ENCODE measurements at regions not wholly inside any gene's neighbourhood (a gene's known extent, or its start where the extent isn't known, plus 50 kb on each side); places are given as distances from the start of the nearest gene placed in this dataset.
"Not testable (repeated sequence)": the region's sequence is repeated elsewhere in the genome, so short reads cannot be mapped to it uniquely, and the experiment has no call there.

DNA sequence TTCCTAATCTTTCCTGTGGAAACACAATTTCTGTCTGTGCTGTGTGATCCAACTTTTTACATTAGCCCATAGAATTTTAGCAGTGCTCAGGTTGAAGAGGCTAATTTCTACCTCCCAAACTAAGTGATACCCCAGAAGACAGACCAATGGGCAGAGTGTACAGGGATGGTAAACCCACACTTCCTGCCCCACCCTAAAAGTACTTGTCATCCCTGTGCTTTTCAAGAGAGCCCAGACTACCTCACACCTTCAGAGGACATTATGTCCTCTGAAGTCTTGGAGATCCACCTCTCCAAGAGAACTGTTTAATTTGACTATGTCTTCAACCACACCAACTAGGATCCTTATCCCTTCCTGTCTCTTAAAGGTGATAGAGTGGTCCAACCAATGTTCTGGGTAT is 82.0 kb upstream of the ACSL1 start:
- no peak for DNase-seq

- no peak for DNase-seq
Observed at GRCh38 chr4:184911310-184911709, 85.5 kb upstream of the ACSL1 start.

DNA sequence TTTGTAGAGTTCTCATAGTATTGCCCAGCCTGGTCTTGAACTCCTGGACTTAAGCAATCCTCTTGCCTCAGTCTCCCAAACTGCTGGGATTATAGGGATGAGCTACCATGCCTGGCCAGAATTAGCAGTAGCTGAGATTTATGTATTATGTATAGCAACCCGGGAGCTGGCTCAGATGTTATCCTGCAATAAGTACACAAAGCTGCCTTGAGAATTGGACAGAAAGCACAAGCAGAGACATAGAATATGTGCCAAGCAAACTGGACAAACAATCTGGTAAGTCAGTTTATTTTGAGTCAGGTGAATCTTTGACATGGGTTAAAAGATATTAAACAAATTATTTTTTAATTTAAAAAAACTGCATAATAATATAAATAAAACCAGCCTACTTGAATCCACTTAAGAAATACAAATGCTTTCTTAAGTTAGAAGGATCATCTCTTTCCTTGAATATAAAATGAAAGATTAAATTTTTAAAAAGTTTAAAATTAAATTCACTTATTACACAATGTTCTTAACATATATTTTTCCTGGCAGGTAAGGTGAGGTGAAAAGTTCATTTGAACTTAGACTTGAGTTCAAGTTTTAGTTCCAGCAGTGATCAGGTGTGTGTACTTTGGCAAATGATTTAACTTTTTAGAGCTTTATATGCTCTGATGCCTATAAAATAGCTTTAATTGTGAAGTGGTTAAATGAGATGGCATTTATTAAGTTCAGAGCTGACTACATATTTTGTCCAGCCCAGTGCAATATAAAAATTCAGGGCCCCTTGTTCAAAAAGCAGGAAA is 87.8 kb upstream of the ACSL1 start:
- no peak for DNase-seq

- not testable (repeated sequence) for DNase-seq
Observed at GRCh38 chr4:184918799-184919198, 93.0 kb upstream of the ACSL1 start.

DNA sequence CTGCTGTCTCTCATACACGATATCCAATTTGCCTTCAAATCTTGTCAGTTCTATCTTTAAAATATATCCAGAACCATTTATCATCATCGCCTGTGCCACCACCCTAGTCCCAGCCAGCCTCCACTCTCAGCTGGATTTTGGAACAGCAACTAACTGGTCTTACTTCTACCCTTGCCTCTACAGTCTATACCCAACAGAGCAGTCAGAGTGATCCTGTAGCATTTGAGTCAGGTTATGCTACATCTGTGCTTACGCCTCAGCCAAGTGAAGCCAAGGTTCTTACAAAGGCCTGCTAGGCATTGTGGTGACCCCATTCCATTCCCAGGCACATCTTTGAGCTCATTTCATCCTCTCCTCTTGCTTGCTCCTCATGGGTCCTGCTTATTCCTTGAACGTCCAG is 95.7 kb upstream of the ACSL1 start:
- no peak for DNase-seq

DNA sequence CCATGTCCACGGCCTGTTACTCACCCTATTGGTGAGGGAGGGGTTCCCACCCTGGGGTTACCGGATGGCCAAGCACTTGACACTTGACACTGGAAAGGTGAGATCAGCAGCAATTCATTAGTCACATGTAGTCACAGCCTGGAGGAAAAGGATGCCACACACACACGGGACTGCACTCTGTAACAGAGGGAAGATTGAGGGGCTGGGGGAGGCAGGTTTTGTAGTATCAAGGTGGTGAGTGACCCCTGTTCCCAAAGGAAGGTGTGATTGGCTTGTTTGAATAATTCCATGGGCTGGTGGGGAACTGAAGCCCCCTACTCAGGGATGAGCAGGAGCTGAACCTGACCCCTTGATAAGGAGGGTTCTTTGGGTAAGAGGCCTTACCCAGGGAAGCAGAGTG is 96.0 kb upstream of the HELT start:
- DNase-seq = no peak

GRCh38 chr4:184924516-184924915 is 93.8 kb upstream of the HELT start:
- no peak for DNase-seq

GRCh38 chr4:184929476-184929875 is 88.8 kb upstream of the HELT start:
- DNase-seq = no peak

DNA sequence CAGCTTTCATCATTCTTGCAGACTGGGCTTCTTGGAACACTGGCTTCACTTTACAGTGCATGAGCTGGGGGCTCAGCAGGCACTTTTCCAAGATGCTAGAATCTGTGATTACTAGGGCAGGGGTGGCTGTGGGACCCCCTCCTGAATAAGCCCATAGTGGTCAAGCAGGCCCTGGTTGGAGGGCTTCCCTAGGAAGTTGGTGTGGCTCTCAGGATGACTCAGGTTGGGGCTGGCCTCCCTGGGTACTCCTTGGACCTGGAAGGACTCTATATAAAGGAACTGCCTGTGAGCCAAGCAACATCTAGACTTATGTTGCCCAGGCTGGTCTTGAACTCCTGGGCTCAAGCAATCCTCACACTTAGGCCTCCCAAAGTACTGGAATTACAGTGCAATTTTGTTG is 88.3 kb upstream of the HELT start:
- no peak for DNase-seq

- no peak for DNase-seq
Observed at GRCh38 chr4:184932343-184932742, 85.9 kb upstream of the HELT start.

DNA sequence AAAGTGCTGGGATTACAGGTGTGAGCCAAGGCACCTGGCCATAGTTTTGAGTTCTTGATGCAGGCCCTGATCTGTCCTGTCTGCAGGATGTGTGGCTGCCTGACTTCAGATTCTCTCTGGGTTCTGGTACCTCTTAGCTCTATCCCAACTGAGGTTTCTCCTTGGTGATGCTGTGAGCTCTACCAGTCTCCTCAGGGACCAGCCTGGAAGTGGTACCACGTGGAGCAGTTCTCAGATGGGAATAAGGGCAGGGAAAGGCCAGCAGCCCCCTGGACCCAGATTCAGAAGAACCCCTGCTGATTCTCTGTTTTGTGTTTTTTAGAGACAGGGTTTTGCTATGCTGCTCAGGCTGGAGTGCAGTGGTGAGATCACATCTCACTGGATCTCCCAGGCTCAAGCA is 85.0 kb upstream of the HELT start:
- no peak for DNase-seq

GRCh38 chr4:184934184-184934583 is 84.1 kb upstream of the HELT start:
- no peak for DNase-seq

DNA sequence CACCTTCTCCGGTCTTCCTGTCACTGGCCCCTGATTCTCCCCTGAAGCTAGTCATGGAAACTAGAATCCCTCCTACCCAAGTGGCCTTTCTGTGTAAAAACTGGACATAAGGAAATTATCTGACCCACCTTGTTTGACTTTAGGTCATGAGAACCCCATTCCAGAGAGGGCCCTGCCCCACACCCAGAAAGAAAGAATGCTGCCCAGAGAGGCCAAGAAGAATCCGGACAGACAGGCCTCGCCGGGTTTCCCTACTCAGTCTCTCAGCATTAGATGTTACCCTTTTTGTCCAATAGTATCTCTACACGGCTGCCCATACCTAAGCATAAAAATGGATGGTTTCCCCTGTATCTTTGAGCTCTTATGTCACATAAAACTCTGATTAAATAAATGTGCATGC is 83.3 kb upstream of the HELT start:
- DNase-seq = no peak

GRCh38 chr4:184936071-184936470 is 82.2 kb upstream of the HELT start:
- DNase-seq = no peak

DNA sequence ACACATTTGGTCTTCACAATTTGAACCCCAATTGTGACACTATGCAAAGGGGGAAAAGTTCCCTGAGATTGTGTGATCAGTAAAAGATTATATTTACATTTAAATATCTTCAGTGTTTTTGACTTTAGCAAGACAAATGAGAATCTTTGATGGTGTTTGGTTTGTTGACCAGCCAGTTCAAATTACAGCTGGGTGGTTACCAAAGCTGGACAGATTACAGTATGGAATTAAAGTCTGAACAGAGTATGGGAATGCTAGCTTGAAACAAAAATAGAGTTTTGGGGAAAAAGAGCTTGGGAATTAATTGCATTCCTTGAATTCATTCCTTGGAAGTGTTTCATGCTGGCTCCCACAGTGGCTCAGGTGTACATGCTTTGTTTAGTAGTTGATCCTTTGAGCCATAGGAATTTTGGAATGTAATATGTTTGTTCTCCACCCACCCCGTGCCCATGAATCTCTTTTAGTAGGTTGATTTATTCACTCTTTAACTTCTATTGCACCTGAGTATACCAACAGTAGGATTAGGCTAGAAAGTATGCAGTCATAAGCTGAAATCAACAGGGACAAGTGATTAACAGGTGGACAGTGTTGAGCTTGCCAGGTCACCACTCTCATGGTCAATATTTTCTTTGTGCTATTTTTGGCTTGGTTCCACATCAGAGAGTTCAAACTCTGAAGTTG is 81.1 kb upstream of the HELT start:
- peak; percentile 23 for DNase-seq

DNA sequence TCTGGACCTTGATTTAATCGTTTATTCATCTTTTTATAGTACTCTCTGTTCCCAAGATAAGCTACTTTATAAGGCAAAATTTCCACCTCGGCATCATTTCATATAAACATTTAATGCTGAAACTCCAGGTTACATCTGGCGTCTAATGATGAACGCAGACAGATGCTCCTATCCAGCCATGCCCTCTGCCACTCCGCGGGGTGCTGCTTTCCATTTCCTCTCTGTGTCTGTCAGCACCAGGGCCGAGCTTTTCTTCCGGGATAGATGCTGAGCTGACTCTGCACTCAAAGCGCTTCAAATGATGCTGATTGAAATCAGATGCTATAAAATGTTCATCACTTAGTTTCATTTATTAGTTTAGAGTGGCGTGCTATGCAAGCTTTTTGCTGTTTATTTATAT is 80.5 kb upstream of the HELT start:
- DNase-seq = peak; percentile 23

GRCh38 chr4:184938871-184939270 is 79.4 kb upstream of the HELT start:
- DNase-seq = no peak

DNA sequence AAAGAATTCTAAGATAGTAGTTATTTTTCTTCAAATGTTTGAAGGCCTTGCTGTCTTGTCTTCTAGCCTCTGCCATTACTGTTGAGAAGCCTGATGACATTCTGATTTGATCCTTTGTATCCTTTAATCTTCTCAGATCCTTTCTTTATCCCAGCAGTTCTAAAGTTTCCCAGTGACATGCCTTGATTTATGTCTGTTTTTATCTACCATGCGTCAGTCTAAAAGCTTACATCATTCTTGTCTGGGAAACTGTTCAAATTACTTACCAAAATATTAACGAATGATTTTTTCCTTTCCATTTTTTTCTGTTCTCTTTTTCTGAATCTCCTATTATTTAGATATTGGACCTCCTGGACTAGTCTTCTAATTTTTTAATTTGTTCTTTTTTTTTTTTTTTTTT is 78.3 kb upstream of the HELT start:
- no peak for DNase-seq

DNA sequence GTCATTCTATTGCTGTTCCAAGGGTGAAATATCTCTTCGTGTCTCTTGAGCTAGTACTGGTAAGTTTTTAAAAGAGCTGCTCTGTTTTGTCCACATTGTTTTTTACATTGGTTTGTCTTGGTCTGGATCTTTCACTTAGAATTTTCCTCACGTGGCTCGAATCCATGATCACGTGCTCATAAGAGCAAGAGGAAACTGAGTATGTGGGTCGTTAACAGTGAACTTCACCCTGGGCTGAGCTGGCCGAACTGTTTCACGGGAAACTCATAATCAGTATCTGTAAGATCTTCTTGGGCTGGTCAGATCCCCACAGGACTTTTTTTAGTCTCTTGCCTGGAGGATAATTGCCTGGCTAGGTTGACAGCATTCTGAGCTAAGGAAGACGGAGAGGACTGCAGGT is 77.8 kb upstream of the HELT start:
- DNase-seq = no peak

DNA sequence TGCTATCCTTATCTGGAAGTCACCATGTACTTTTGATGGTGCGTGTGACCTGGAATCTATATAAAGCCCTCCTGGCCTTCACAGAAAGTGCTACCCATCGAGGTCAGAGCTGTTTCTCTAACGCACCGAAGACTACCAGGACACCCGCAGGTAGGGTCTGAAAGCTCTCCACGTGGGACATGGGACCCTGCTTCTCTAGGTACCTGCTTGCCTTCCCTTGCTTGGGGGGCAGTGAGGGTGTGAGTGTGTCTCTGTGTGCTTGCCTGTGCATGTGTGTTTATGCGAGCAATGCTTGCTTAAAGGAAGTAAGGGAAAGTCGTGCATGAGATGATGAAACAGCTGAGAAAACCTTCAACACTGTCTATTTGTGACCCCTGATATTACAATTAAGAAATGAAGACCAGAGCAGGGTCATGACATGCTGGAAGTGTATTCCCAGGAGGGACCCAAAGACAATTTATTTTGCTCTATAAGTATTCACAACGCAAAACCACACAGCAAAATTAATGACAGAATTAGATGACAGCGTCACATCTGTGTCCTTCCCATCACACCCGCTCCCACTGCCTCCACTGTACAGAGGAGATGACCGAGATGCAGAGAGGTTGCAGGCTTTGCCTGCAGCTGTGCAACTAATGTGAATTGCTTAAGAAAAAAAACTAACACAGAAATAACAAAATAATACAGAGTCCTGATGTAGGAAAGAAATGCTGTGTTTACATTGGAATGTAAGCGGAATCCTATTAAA is 76.4 kb upstream of the HELT start:
- no peak for DNase-seq

GRCh38 chr4:184942444-184943425 is 75.6 kb upstream of the HELT start:
- DNase-seq = no peak

DNA sequence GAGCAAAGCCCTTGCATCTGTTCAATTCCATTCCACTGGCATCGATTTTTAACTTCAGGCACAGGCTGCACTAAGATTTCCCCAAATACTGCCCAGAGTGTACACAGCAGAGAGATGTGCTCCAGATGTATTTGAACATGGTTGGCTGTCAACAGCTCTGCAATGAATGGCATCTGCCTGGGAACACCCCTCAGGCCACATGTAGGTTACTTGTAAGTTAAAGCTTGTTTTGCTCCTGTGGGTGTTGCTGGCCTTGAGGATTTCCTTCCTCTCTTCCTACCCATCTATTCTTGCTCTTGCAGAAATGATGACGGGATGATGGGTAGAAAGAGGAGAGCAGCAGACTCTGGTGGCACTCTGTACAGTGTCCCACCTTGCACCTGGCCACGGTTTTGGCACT is 69.3 kb upstream of the HELT start:
- DNase-seq = no peak
